ENCODE measurements at regions not wholly inside any gene's neighbourhood (a gene's known extent, or its start where the extent isn't known, plus 50 kb on each side); places are given as distances from the start of the nearest gene placed in this dataset.

DNA sequence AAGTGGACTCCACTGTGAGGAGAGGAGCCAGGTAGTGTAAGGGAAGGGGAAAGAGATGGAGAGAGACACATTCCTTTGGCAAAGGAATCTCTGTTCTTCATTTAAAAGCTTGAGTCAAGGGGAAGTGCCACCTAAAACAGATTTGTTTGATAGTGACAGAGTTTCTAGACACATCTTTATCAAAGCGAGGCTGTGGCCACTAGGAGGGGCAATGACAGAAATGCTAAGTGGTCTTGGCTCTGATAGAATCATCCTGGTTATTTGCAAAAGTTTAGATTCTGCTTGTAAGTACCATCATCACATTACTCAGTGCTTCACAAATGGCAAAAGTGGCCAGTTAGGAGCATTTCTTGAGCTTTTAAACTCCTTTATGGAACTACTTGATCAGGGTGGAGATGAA, 261.4 kb downstream of the CNTN3 start:
- no peak for DNase-seq (ENCODE audit: low read depth)
- TF ChIP-seq, protein P1, sequence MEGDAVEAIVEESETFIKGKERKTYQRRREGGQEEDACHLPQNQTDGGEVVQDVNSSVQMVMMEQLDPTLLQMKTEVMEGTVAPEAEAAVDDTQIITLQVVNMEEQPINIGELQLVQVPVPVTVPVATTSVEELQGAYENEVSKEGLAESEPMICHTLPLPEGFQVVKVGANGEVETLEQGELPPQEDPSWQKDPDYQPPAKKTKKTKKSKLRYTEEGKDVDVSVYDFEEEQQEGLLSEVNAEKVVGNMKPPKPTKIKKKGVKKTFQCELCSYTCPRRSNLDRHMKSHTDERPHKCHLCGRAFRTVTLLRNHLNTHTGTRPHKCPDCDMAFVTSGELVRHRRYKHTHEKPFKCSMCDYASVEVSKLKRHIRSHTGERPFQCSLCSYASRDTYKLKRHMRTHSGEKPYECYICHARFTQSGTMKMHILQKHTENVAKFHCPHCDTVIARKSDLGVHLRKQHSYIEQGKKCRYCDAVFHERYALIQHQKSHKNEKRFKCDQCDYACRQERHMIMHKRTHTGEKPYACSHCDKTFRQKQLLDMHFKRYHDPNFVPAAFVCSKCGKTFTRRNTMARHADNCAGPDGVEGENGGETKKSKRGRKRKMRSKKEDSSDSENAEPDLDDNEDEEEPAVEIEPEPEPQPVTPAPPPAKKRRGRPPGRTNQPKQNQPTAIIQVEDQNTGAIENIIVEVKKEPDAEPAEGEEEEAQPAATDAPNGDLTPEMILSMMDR (IDR thresholded peaks at IDR 0.05; ENCODE audit: insufficient read depth, low read depth, low read length, missing control alignments) = no peak
- no peak overlapping the region for H3K4me3 ChIP-seq (ENCODE audit: low read length)

DNA sequence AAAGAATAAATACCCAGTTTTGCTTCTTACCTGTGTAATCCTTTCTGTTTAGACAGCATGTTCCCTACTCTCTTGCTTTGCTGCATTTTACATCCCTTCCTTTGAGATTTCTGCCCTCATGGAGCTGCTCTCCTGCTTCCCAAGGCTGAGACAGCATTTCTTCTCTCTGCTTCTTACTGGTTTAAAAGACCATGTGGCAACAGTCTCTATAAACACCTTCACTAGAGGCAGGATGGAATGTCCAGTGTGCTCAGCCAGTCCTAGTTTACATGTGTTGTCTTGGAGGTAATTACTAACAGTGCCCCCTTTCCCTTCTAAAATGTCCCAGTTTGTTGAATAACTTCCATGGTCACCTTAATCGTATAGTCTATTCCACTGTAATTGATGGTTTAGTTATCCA, 262.3 kb downstream of the CNTN3 start:
- TF ChIP-seq, protein P1 (IDR thresholded peaks at IDR 0.05; ENCODE audit: insufficient read depth, low read depth, low read length, missing control alignments) = no peak
- no peak overlapping the region for H3K4me3 ChIP-seq (ENCODE audit: low read length)
- DNase-seq (ENCODE audit: low read depth) = no peak

DNA sequence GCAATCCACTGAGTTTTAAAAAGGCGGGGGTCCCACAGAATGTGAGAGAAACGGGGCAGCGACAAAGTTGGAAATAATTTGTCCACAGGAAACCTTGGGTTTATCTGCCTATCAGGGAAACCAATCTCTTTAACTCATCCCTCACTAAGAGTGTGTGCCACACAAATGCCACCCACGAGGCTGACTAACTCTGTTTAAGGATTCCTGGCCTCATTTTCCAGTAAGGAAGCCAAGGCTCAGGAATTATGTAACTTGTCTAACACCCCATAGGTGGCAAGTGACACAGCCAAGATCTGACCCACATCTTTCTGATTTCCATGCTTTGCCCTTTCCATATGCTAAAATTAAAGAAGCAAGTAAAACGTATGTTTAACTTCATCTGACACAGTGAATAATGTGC, 263.2 kb downstream of the CNTN3 start:
- TF ChIP-seq, protein P1 (IDR thresholded peaks at IDR 0.05; ENCODE audit: insufficient read depth, low read depth, low read length, missing control alignments) = no peak

DNA sequence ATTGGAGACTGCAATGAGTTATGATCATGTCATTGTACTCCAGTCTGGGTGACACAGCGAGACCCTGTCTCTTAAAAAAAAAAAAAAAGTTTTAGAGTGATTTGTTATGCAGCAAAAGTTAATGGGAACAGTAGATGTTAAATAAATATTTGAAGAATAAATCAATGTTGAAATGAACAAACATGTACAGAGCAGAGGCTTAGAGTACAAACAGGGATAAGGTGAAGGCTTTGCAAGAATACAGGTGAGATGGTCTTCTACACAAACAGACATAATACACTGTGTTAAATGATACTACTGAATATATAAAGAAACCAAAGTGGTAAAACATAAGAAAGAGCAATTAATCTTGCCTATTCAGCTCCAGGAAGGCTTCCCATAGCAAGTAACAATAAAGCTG, 265.4 kb downstream of the CNTN3 start:
- DNase-seq (ENCODE audit: low read depth) = no peak
- H3K4me3 ChIP-seq (ENCODE audit: low read length) = no peak overlapping the region
- TF ChIP-seq, protein P1 (IDR thresholded peaks at IDR 0.05; ENCODE audit: insufficient read depth, low read depth, low read length, missing control alignments) = no peak

More for the DNA sequence above, 263.2 kb downstream of the CNTN3 start:
- DNase-seq (ENCODE audit: low read depth) = no peak
- H3K4me3 ChIP-seq (ENCODE audit: low read length) = no peak overlapping the region

DNA sequence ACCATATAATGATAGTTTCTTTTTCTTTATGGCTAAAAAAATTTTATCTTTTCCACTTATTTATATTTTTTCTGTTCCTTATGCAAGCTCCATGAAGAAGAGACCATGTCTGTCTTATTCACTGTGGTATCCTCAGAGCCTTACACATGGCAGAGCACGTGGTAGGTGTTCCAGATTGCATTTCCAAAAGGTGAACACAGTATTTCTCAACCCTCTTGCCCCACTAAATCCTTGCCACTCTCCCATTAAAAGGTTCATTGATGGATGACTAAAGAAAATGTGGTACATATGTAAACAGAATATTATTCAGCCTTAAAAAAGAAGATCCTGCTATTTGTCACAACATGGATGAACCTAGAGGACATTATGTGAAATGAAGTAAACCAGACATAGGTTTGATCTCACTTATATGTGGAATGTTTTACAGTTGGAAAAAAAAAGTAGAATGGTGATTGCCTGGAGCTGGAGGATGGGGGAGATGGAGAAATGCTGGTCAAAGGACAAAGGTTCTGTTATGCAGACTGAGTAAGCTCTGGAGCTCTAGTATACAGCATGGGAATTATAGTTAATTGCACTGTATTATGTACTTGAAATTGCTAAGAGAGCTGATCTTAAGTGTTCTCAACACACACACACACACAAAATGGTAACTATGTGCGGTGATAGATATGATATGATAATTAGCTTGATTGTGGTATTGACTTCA, 266.7 kb downstream of the CNTN3 start:
- DNase-seq (ENCODE audit: low read depth) = no peak
- TF ChIP-seq, protein P1 (IDR thresholded peaks at IDR 0.05; ENCODE audit: insufficient read depth, low read depth, low read length, missing control alignments) = no peak
- no peak overlapping the region for H3K4me3 ChIP-seq (ENCODE audit: low read length)

DNA sequence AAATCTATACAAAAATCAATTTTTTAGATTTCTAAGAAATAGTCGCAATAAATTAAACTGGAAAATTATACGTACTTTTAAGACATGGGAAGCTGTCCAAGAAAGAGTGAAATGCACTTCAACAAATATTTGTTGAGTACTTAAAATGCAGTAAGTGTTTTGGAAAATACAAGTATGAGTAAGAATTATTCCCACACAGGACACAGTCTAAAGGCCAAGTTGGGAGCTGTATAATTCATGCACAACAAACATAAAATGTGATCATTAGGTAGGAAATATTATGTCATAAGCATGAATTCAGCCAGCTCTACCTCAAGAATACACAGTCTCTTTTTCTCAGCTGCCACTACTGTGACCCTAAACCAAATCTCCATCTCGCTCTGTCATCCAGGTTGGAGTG, 267.6 kb downstream of the CNTN3 start:
- TF ChIP-seq, protein P1 (IDR thresholded peaks at IDR 0.05; ENCODE audit: insufficient read depth, low read depth, low read length, missing control alignments) = no peak
- no peak for DNase-seq (ENCODE audit: low read depth)
- H3K4me3 ChIP-seq (ENCODE audit: low read length) = no peak overlapping the region

DNA sequence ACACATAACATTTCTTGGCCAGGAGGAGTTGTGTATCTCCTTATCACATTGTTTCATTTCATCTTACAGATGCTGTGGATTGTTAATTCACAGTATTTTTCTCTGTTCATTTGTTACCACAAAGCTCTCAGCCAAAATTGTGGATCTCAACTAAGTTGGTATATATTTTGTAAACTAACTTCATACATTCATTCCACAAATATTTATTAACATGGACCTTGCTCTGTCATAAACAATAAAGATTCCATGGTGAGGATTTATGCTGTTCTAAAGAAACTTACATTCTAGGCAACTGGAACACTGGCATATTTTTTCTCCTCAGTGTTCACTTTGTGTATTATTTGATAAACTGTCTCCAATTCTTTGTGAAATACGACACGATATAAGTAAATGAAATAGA, 268.8 kb downstream of the CNTN3 start:
- DNase-seq (ENCODE audit: low read depth) = no peak
- H3K4me3 ChIP-seq (ENCODE audit: low read length) = no peak overlapping the region
- TF ChIP-seq, protein P1 (IDR thresholded peaks at IDR 0.05; ENCODE audit: insufficient read depth, low read depth, low read length, missing control alignments) = no peak
